HepG2 (cell line): ENCODE measurements at regions not wholly inside any gene's neighbourhood (a gene's known extent, or its start where the extent isn't known, plus 50 kb on each side); places are given as distances from the start of the nearest gene placed in this dataset.

Experiments used
- ATAC-seq: fragments of 200-7000 bp; cut with Tn5 transposase; 3 replicates; pipeline ENCODE4 v1.9.1; 2020; ENCODE audit warnings: mild to moderate bottlenecking, moderate library complexity
- BruUV-seq: library from RNA; stranded (reverse); fragments of 400-500 nt; replicated peaks from 2 replicates; lab custom pipeline; 2021; lab: Mats Ljungman, UMichigan
- CTCF ChIA-PET: fragments of 300-600 bp; formaldehyde crosslinking; extraction: SDS; loops from one replicate; lab custom pipeline; 2021; ENCODE audit warnings: low total read pairs, inconsistent platforms, low intra/inter-chr PET ratio; lab: Yijun Ruan, JAX
- POLR2A ChIA-PET: fragments of 350-600 bp; sonication (Branson Sonifier 250); formaldehyde crosslinking; loops from one replicate; lab custom pipeline; 2020; ENCODE audit warnings: antibody characterized with exemption, inconsistent platforms; lab: Yijun Ruan, JAX
- DNase-seq: peaks from one replicate; pipeline ENCODE4 v3.0.0-alpha.2; 2015; ENCODE audit warnings: low spot score
- FAIRE-seq: peaks from 3 replicates; lab custom pipeline; 2011; peaks lifted over from hg19 to GRCh38; lab: Jason Lieb, UNC
- H2AFZ ChIP-seq: one replicate; pipeline ENCODE4 v1.6.1; 2011; ENCODE audit warnings: low read length, inconsistent platforms
- H3K27ac ChIP-seq: fragments of 300-600 bp; 3 replicates; pipeline ENCODE4 v1.8.0; 2011; ENCODE audit warnings: mixed run types, mild to moderate bottlenecking, mixed read lengths, low read length, inconsistent platforms; ENCODE audit not compliant: insufficient read depth; ENCODE audit errors: extremely low read length
- H3K27me3 ChIP-seq, 2 experiments: fragments of 200-600 bp in 1 of 2; 2 replicates in 1 of 2; 3 replicates in 1 of 2; pipeline versions ENCODE4 v1.6.0 to v1.8.0; 2011; ENCODE audit warnings: low read length in 2 of 2, mild to moderate bottlenecking in 2 of 2, moderate library complexity in 2 of 2, inconsistent platforms in 1 of 2; ENCODE audit not compliant: insufficient read depth in 2 of 2, control insufficient read depth in 1 of 2
- H3K36me3 ChIP-seq, 2 experiments: fragments of 200-600 bp in 1 of 2; replicated peaks in 1 of 2; 2 replicates in 1 of 2; 3 replicates in 1 of 2; pipeline versions ENCODE4 v1.5.1 to v1.8.0; 2011; ENCODE audit warnings: low read length in 2 of 2, inconsistent platforms in 1 of 2; ENCODE audit not compliant: insufficient read depth in 2 of 2, control insufficient read depth in 1 of 2
- H3K4me1 ChIP-seq: 2 replicates; pipeline ENCODE4 v1.5.1; 2012; ENCODE audit warnings: low read length, inconsistent platforms; ENCODE audit not compliant: insufficient read depth
- H3K4me2 ChIP-seq: 2 replicates; pipeline ENCODE4 v1.6.0; 2011; ENCODE audit warnings: low read depth, low read length, inconsistent platforms
- H3K4me3 ChIP-seq, 3 experiments: fragments of 200-600 bp in 1 of 3; sonication (generic), shearing (Covaris generic) in 1 of 3; replicated peaks in 1 of 3; 2 replicates each; pipeline ENCODE4 v1.5.1; 2011 to 2016; ENCODE audit warnings: low read length in 3 of 3, inconsistent platforms in 2 of 3, low read depth in 2 of 3, mild to moderate bottlenecking in 2 of 3, control low read depth in 1 of 3, mixed read lengths in 1 of 3; ENCODE audit not compliant: insufficient read depth in 1 of 3
- H3K79me2 ChIP-seq: one replicate; pipeline ENCODE4 v1.6.1; 2011; ENCODE audit warnings: low read length, inconsistent platforms; ENCODE audit not compliant: insufficient read depth
- H3K9ac ChIP-seq: 2 replicates; pipeline ENCODE4 v1.6.0; 2011; ENCODE audit warnings: mild to moderate bottlenecking, low read depth, low read length, inconsistent platforms; ENCODE audit not compliant: insufficient read depth
- H3K9me3 ChIP-seq: 2 replicates; pipeline ENCODE4 v1.5.1; 2012; ENCODE audit warnings: mild to moderate bottlenecking, low read length
- H4K20me1 ChIP-seq: 2 replicates; pipeline ENCODE4 v1.6.0; 2011; ENCODE audit warnings: inconsistent platforms, mild to moderate bottlenecking, low read length, moderate library complexity; ENCODE audit not compliant: insufficient read depth
- ATAD3A ChIP-seq: sonication (generic); formaldehyde crosslinking; IDR thresholded peaks from 2 replicates; pipeline ENCODE4 v1.4.0; 2020; ENCODE audit warnings: missing genetic modification reagents
- DR1 ChIP-seq: sonication (generic); formaldehyde crosslinking; IDR thresholded peaks from 2 replicates; pipeline ENCODE4 v1.8.0; 2021; ENCODE audit warnings: mild to moderate bottlenecking, missing genetic modification reagents, inconsistent platforms
- ISX ChIP-seq: sonication (generic); formaldehyde crosslinking; conservative IDR thresholded peaks from 2 replicates; pipeline ENCODE4 v1.5.0; 2020; ENCODE audit warnings: missing genetic modification reagents
- NFKB2 ChIP-seq: sonication (generic); formaldehyde crosslinking; IDR thresholded peaks from 2 replicates; pipeline ENCODE4 v1.4.0; 2020; ENCODE audit warnings: missing genetic modification reagents, borderline replicate concordance
- RERE ChIP-seq: IDR thresholded peaks from 2 replicates; pipeline ENCODE4 v1.6.1; 2016; ENCODE audit warnings: low read depth, missing genetic modification reagents, missing compliant biosample characterization
- SIN3B ChIP-seq: fragments of 150-350 bp; IDR thresholded peaks from 2 replicates; pipeline ENCODE4 v1.6.1; 2014; ENCODE audit warnings: low read length
- TP53 ChIP-seq: sonication (generic); formaldehyde crosslinking; conservative IDR thresholded peaks from 2 replicates; pipeline ENCODE4 v1.4.0; 2020; ENCODE audit warnings: missing genetic modification reagents
- ZBTB42 ChIP-seq: sonication (generic); formaldehyde crosslinking; IDR thresholded peaks from 2 replicates; pipeline ENCODE4 v1.5.0; 2020; ENCODE audit warnings: mild to moderate bottlenecking, missing genetic modification reagents
- ZNF343 ChIP-seq: sonication (generic); formaldehyde crosslinking; IDR thresholded peaks from 2 replicates; pipeline ENCODE4 v1.4.0; 2020; ENCODE audit warnings: mild to moderate bottlenecking, missing genetic modification reagents
- ZNF354B ChIP-seq: sonication (generic); formaldehyde crosslinking; IDR thresholded peaks from 2 replicates; pipeline ENCODE4 v1.8.0; 2022; ENCODE audit warnings: mild to moderate bottlenecking, missing genetic modification reagents
- ZNF530 ChIP-seq: sonication (generic); formaldehyde crosslinking; IDR thresholded peaks from 2 replicates; pipeline ENCODE4 v1.5.0; 2020; ENCODE audit warnings: low read depth, mild to moderate bottlenecking, missing genetic modification reagents
- ZUFSP ChIP-seq: sonication (generic); formaldehyde crosslinking; IDR thresholded peaks from 2 replicates; pipeline ENCODE4 v1.9.0; 2021; ENCODE audit warnings: missing genetic modification reagents, mild to moderate bottlenecking, borderline replicate concordance
- WGBS: methylation state at CpG from one replicate; pipeline ENCODE4 v1.1.6; 2017; ENCODE audit warnings: low lambda C conversion rate; 5-methylcytosine and 5-hydroxymethylcytosine counted together
- in situ Hi-C: cut with HindIII; loops from 2 replicates; pipeline ENCODE4 v1.10.0; 2017; ENCODE audit warnings: low pct_unique_long_range_greater_than_20kb; ENCODE audit not compliant: extremely low pct_ligation_motif_present
- intact Hi-C: fragments of 100-400 bp; cut with micrococcal nuclease; formaldehyde crosslinking; loops from one replicate; pipeline ENCODE4 v1.10.0; 2022; ENCODE audit not compliant: unreplicated experiment
- TF ChIP-seq, protein P1 (sequence below): sonication (generic); formaldehyde crosslinking; IDR thresholded peaks from 2 replicates; pipeline ENCODE4 v1.4.0; 2020; ENCODE audit warnings: mild to moderate bottlenecking, low read depth, missing genetic modification reagents

GRCh38 chr13:79749984-79750551 lies 269.1 kb downstream of the NDFIP2 start:
- Histone ChIP-seq H3K79me2 (no peaks in the 10 kb centered on the region), H3K9ac (no peak overlapping the region), H3K27ac (no peak overlapping the region), H3K4me3 (no peak overlapping the region), H3K36me3 (no peaks in the 10 kb centered on the region), H3K9me3 (no peaks in the 10 kb centered on the region), H3K27me3 (no peaks in the 10 kb centered on the region; a peak in 1 of 5 replicates), H3K4me2 (no peak overlapping the region), H4K20me1 (no peaks in the 10 kb centered on the region), H2AFZ (no peak overlapping the region), H3K4me1 (no peaks in the 10 kb centered on the region)
- in situ Hi-C loops, result no loop called here
- intact Hi-C loops, result no loop called here
- 42% methylated on average over 3 of the region's 3 CpGs for whole genome bisulfite sequencing
- POLR2A ChIA-PET, result no interaction called here
- ATAC-seq (no peak), DNase-seq (no peak), FAIRE-seq (no peak)
- TF ChIP-seq ATAD3A (CRISPR knock-in tag) (no peak), ZNF343 (CRISPR knock-in tag) (no peak), DR1 (no peak), SIN3B (no peak), TP53 (CRISPR knock-in tag) (no peak), ISX (no peak), NFKB2 (CRISPR knock-in tag) (no peak), RERE (no peak), ZNF530 (CRISPR knock-in tag) (no peak), ZBTB42 (CRISPR knock-in tag) (no peak), ZNF354B (no peak), ZUFSP (CRISPR knock-in tag) (no peak)
- TF ChIP-seq, protein P1, sequence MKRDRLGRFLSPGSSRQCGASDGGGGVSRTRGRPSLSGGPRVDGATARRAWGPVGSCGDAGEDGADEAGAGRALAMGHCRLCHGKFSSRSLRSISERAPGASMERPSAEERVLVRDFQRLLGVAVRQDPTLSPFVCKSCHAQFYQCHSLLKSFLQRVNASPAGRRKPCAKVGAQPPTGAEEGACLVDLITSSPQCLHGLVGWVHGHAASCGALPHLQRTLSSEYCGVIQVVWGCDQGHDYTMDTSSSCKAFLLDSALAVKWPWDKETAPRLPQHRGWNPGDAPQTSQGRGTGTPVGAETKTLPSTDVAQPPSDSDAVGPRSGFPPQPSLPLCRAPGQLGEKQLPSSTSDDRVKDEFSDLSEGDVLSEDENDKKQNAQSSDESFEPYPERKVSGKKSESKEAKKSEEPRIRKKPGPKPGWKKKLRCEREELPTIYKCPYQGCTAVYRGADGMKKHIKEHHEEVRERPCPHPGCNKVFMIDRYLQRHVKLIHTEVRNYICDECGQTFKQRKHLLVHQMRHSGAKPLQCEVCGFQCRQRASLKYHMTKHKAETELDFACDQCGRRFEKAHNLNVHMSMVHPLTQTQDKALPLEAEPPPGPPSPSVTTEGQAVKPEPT (CRISPR knock-in tag), result no peak
- CTCF ChIA-PET, result no interaction called here
- no TSS peak for BruUV-seq
